ENCODE measurements at regions not wholly inside any gene's neighbourhood (a gene's known extent, or its start where the extent isn't known, plus 50 kb on each side); places are given as distances from the start of the nearest gene placed in this dataset.

DNA sequence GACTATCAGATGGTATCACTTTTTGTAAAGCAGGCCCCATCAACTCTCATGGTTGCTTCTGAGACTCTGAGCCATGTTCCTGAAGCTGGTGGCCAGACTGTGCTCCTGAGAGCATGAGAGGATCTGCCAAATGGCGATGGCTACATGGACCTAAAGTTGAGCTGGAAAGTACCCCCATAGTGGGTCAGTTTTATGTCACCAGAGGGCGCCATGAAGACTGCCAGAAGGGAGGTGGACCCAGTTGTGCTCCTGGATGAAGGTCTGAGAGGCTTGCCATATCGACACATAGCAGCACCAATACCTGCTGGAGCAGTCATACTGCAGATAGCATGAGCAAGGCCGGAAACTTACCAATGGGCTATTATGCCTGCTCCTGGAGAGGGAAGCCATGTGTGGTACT is 105.7 kb downstream of the SLITRK2 start:
- Histone ChIP-seq H3K4me1 (no peaks in the 10 kb centered on the region), H3K27me3 (no peaks in the 10 kb centered on the region), H3K9me3 (no peaks in the 10 kb centered on the region), H3K36me3 (no peaks in the 10 kb centered on the region), H3K4me3 (no peak overlapping the region), H3K27ac (no peak overlapping the region)
- TF ChIP-seq, protein P1, sequence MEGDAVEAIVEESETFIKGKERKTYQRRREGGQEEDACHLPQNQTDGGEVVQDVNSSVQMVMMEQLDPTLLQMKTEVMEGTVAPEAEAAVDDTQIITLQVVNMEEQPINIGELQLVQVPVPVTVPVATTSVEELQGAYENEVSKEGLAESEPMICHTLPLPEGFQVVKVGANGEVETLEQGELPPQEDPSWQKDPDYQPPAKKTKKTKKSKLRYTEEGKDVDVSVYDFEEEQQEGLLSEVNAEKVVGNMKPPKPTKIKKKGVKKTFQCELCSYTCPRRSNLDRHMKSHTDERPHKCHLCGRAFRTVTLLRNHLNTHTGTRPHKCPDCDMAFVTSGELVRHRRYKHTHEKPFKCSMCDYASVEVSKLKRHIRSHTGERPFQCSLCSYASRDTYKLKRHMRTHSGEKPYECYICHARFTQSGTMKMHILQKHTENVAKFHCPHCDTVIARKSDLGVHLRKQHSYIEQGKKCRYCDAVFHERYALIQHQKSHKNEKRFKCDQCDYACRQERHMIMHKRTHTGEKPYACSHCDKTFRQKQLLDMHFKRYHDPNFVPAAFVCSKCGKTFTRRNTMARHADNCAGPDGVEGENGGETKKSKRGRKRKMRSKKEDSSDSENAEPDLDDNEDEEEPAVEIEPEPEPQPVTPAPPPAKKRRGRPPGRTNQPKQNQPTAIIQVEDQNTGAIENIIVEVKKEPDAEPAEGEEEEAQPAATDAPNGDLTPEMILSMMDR (IDR thresholded peaks at IDR 0.05 in 4 of 5, conservative IDR thresholded peaks at IDR 0.05 in 1 of 5), result no peak
- TF ChIP-seq POLR2A (IDR thresholded peaks at IDR 0.05), result no peak
- no peak for ATAC-seq
- no peak for DNase-seq
- in situ Hi-C loops (cut with MboI; ENCODE audit: low sequenced_read_pairs in 4 of 4) (no loop called here), intact Hi-C loops (cut with DNase I; ENCODE audit: low total_unique reads) (no loop called here)

DNA sequence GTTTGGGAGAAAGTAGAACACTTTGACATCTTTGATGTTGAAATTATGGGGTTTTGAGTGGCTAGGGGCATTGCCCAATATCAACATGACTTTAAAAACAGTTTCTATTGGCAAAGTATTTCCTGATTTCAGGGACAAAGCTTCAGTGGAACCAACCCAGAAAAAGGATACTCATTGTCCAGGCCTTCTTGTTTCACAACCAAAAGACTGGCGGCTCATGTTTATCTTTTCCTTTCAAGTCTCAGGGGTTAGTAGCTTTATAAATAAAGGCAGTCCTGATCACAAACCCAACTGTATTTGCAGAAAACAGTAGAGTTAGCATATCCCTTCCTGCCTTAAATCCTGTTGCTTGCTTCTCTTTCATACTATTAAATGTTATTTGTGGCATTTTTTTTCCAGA is 119.1 kb downstream of the SLITRK2 start:
- Histone ChIP-seq H3K9me3 (no peaks in the 10 kb centered on the region), H3K36me3 (no peaks in the 10 kb centered on the region), H3K4me1 (no peaks in the 10 kb centered on the region), H3K27me3 (no peaks in the 10 kb centered on the region), H3K27ac (no peak overlapping the region), H3K4me3 (no peak overlapping the region)
- ATAC-seq, result no peak
- in situ Hi-C loops (cut with MboI; ENCODE audit: low sequenced_read_pairs in 4 of 4), result no loop called here
- DNase-seq, result no peak
- TF ChIP-seq, protein P1 (IDR thresholded peaks at IDR 0.05 in 4 of 5, conservative IDR thresholded peaks at IDR 0.05 in 1 of 5), result no peak
- no peak for TF ChIP-seq POLR2A (IDR thresholded peaks at IDR 0.05)
- intact Hi-C loops (cut with DNase I; ENCODE audit: low total_unique reads), result no loop called here

DNA sequence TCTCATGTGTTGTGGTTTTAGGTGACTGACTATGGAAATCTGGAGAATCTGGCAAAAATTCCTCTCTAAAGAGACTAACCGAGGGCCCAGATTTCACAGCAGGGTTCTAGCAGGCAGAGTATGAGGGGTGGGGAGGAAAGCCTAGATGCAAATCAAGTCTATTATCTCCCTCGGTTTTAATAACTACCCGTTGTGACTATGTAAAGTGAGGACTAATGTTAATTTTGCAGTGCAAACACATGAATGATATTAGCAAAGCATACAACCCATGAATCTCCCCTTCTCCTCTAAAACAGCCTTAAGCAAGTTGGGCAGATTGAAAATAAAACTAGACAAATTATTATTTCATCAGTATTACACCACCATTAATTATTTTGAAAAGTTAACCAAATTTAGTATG is 131.4 kb downstream of the SLITRK2 start:
- in situ Hi-C loops (cut with MboI; ENCODE audit: low sequenced_read_pairs in 4 of 4) (no loop called here), intact Hi-C loops (cut with DNase I; ENCODE audit: low total_unique reads) (no loop called here)
- Histone ChIP-seq H3K4me3 (no peak overlapping the region), H3K27me3 (no peaks in the 10 kb centered on the region), H3K4me1 (no peaks in the 10 kb centered on the region), H3K9me3 (no peaks in the 10 kb centered on the region), H3K36me3 (no peaks in the 10 kb centered on the region), H3K27ac (no peak overlapping the region)
- DNase-seq (no peak), ATAC-seq (no peak)
- TF ChIP-seq, protein P1 (IDR thresholded peaks at IDR 0.05 in 4 of 5, conservative IDR thresholded peaks at IDR 0.05 in 1 of 5), result no peak
- TF ChIP-seq POLR2A (IDR thresholded peaks at IDR 0.05), result no peak

DNA sequence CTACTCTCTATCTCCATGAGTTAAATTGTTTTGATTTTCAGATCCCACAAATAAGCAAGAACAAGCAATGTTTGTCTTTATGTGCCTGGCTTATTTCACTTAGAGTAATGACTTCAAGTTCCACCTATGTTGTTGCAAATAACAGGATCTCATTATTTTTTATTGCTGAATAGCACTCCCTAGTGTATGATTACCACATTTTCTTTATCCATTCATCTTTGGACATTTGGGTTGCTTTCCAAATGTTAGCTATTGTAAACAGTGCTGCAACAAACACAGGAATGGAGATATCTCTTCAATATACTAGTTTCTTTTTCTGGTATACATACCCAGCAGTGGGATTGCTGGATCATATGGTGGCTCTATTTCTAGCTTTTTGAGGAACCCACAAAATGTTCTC is 136.0 kb downstream of the SLITRK2 start:
- ATAC-seq (no peak), DNase-seq (no peak)
- H3K4me1 ChIP-seq, result no peaks in the 10 kb centered on the region
- no peak overlapping the region for H3K4me3 ChIP-seq
- in situ Hi-C loops (cut with MboI; ENCODE audit: low sequenced_read_pairs in 4 of 4), result no loop called here
- no peaks in the 10 kb centered on the region for H3K27me3 ChIP-seq
- TF ChIP-seq POLR2A (IDR thresholded peaks at IDR 0.05), result no peak
- TF ChIP-seq, protein P1 (IDR thresholded peaks at IDR 0.05 in 4 of 5, conservative IDR thresholded peaks at IDR 0.05 in 1 of 5), result no peak
- intact Hi-C loops (cut with DNase I; ENCODE audit: low total_unique reads), result no loop called here
- no peaks in the 10 kb centered on the region for H3K36me3 ChIP-seq
- H3K9me3 ChIP-seq, result no peaks in the 10 kb centered on the region
- H3K27ac ChIP-seq, result no peak overlapping the region

DNA sequence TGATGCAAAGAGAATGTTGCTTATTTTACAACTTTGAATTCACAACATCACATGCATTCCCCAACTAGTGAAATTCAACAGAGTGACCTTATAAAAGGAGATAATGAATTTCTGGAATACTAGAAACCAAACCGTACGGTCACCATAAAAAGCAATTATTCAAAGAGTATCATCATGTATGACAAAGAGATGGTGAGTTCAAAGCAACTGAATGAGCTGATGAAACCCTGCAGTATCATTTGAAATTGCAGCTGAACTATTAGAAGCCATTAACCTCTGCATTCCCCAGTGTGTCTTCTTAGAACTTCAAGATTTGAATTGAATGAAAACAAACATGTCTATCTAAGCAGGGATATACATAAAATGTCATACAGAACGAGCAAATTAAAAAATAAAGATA is 172.4 kb downstream of the SLITRK2 start:
- ATAC-seq, result no peak
- Histone ChIP-seq H3K4me3 (no peak overlapping the region), H3K4me1 (no peaks in the 10 kb centered on the region), H3K9me3 (no peaks in the 10 kb centered on the region), H3K27me3 (no peaks in the 10 kb centered on the region), H3K27ac (no peak overlapping the region), H3K36me3 (no peaks in the 10 kb centered on the region)
- in situ Hi-C loops (cut with MboI; ENCODE audit: low sequenced_read_pairs in 4 of 4), result no loop called here
- no peak for DNase-seq
- TF ChIP-seq, protein P1 (IDR thresholded peaks at IDR 0.05 in 4 of 5, conservative IDR thresholded peaks at IDR 0.05 in 1 of 5), result no peak
- no peak for TF ChIP-seq POLR2A (IDR thresholded peaks at IDR 0.05)
- intact Hi-C loops (cut with DNase I; ENCODE audit: low total_unique reads), result no loop called here

All from gastrocnemius medialis (tissue), 4 donors.